ENCODE measurements at regions not wholly inside any gene's neighbourhood (a gene's known extent, or its start where the extent isn't known, plus 50 kb on each side); places are given as distances from the start of the nearest gene placed in this dataset.

GRCh38 chr6:23518294-23518693, 607.7 kb upstream of the NRSN1 start:
- H3K4me3 ChIP-seq (ENCODE audit: low read depth, low read length) = no peak overlapping the region
- H3K4me1 ChIP-seq (ENCODE audit: control insufficient read depth, insufficient read depth, low read length) = peaks cover 5% of the 10 kb centered on the region
- no peak overlapping the region for H3K9ac ChIP-seq (ENCODE audit: low read length)
- H3K36me3 ChIP-seq (ENCODE audit: control insufficient read depth, insufficient read depth, low read length) = no peaks in the 10 kb centered on the region
- H3K27me3 ChIP-seq (ENCODE audit: control insufficient read depth, insufficient read depth, low read length) = no peaks in the 10 kb centered on the region
- no peak overlapping the region for H3K27ac ChIP-seq (ENCODE audit: low read depth, low read length)
- no peaks in the 10 kb centered on the region for H3K9me3 ChIP-seq (ENCODE audit: control insufficient read depth, insufficient read depth, low read depth, low read length)

- Histone ChIP-seq H3K27ac (ENCODE audit: low read depth, low read length) (no peak overlapping the region), H3K27me3 (ENCODE audit: control insufficient read depth, insufficient read depth, low read length) (no peaks in the 10 kb centered on the region), H3K9me3 (ENCODE audit: control insufficient read depth, insufficient read depth, low read depth, low read length) (no peaks in the 10 kb centered on the region), H3K4me1 (ENCODE audit: control insufficient read depth, insufficient read depth, low read length) (peaks cover 6% of the 10 kb centered on the region), H3K4me3 (ENCODE audit: low read depth, low read length) (no peak overlapping the region), H3K9ac (ENCODE audit: low read length) (no peak overlapping the region), H3K36me3 (ENCODE audit: control insufficient read depth, insufficient read depth, low read length) (no peaks in the 10 kb centered on the region)
These were observed 603.0 kb upstream of the NRSN1 start for GRCh38 chr6:23522792-23523547.

GRCh38 chr6:23523771-23524170, 602.2 kb upstream of the NRSN1 start:
- no peak overlapping the region for H3K27ac ChIP-seq (ENCODE audit: low read depth, low read length)
- no peak overlapping the region for H3K4me3 ChIP-seq (ENCODE audit: low read depth, low read length)
- no peaks in the 10 kb centered on the region for H3K36me3 ChIP-seq (ENCODE audit: control insufficient read depth, insufficient read depth, low read length)
- H3K9me3 ChIP-seq (ENCODE audit: control insufficient read depth, insufficient read depth, low read depth, low read length) = no peaks in the 10 kb centered on the region
- H3K27me3 ChIP-seq (ENCODE audit: control insufficient read depth, insufficient read depth, low read length) = no peaks in the 10 kb centered on the region
- H3K9ac ChIP-seq (ENCODE audit: low read length) = no peak overlapping the region
- peaks cover 6% of the 10 kb centered on the region for H3K4me1 ChIP-seq (ENCODE audit: control insufficient read depth, insufficient read depth, low read length)

GRCh38 chr6:23524548-23524947, 601.5 kb upstream of the NRSN1 start:
- H3K9ac ChIP-seq (ENCODE audit: low read length) = no peak overlapping the region
- H3K4me3 ChIP-seq (ENCODE audit: low read depth, low read length) = no peak overlapping the region
- no peaks in the 10 kb centered on the region for H3K36me3 ChIP-seq (ENCODE audit: control insufficient read depth, insufficient read depth, low read length)
- no peak overlapping the region for H3K27ac ChIP-seq (ENCODE audit: low read depth, low read length)
- H3K9me3 ChIP-seq (ENCODE audit: control insufficient read depth, insufficient read depth, low read depth, low read length) = no peaks in the 10 kb centered on the region
- H3K27me3 ChIP-seq (ENCODE audit: control insufficient read depth, insufficient read depth, low read length) = no peaks in the 10 kb centered on the region
- H3K4me1 ChIP-seq (ENCODE audit: control insufficient read depth, insufficient read depth, low read length) = peaks cover 6% of the 10 kb centered on the region

- Histone ChIP-seq H3K36me3 (ENCODE audit: control insufficient read depth, insufficient read depth, low read length) (no peaks in the 10 kb centered on the region), H3K9me3 (ENCODE audit: control insufficient read depth, insufficient read depth, low read depth, low read length) (no peaks in the 10 kb centered on the region), H3K4me3 (ENCODE audit: low read depth, low read length) (no peak overlapping the region), H3K27ac (ENCODE audit: low read depth, low read length) (no peak overlapping the region), H3K4me1 (ENCODE audit: control insufficient read depth, insufficient read depth, low read length) (peaks cover 6% of the 10 kb centered on the region), H3K27me3 (ENCODE audit: control insufficient read depth, insufficient read depth, low read length) (no peaks in the 10 kb centered on the region), H3K9ac (ENCODE audit: low read length) (no peak overlapping the region)
These were observed 599.5 kb upstream of the NRSN1 start for GRCh38 chr6:23526526-23526925.

DNA sequence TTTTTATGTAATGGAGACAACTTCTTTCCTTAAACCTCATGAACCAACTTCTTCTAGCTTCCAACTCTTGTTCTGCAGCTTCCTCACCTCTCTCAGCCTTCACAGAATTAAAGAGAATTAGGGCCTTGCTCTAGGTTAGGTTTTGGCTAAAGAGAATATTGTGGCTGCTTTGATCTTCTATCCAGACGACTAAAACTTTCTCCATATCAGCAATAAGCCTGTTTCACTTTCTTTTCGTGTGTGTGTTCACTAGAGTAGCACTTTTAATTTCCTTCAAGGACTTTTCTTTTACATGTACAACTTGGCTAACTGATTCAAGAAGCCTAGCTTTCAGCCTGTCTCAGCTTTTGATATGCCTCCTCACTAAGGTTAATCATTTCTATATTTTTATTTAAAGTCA, 596.1 kb upstream of the NRSN1 start:
- Histone ChIP-seq H3K4me3 (ENCODE audit: low read depth, low read length) (no peak overlapping the region), H3K27me3 (ENCODE audit: control insufficient read depth, insufficient read depth, low read length) (no peaks in the 10 kb centered on the region), H3K36me3 (ENCODE audit: control insufficient read depth, insufficient read depth, low read length) (no peaks in the 10 kb centered on the region), H3K27ac (ENCODE audit: low read depth, low read length) (no peak overlapping the region), H3K9ac (ENCODE audit: low read length) (no peak overlapping the region), H3K4me1 (ENCODE audit: control insufficient read depth, insufficient read depth, low read length) (no peaks in the 10 kb centered on the region), H3K9me3 (ENCODE audit: control insufficient read depth, insufficient read depth, low read depth, low read length) (no peaks in the 10 kb centered on the region)

- H3K27me3 ChIP-seq (ENCODE audit: control insufficient read depth, insufficient read depth, low read length) = no peaks in the 10 kb centered on the region
- no peak overlapping the region for H3K27ac ChIP-seq (ENCODE audit: low read depth, low read length)
- no peaks in the 10 kb centered on the region for H3K9me3 ChIP-seq (ENCODE audit: control insufficient read depth, insufficient read depth, low read depth, low read length)
- H3K9ac ChIP-seq (ENCODE audit: low read length) = no peak overlapping the region
- H3K36me3 ChIP-seq (ENCODE audit: control insufficient read depth, insufficient read depth, low read length) = no peaks in the 10 kb centered on the region
- H3K4me1 ChIP-seq (ENCODE audit: control insufficient read depth, insufficient read depth, low read length) = peaks cover 3% of the 10 kb centered on the region; the same call in 1 of the 2 replicates
- no peak overlapping the region for H3K4me3 ChIP-seq (ENCODE audit: low read depth, low read length)
These were observed 594.3 kb upstream of the NRSN1 start for GRCh38 chr6:23531666-23532065.

- no peaks in the 10 kb centered on the region for H3K27me3 ChIP-seq (ENCODE audit: control insufficient read depth, insufficient read depth, low read length)
- no peaks in the 10 kb centered on the region for H3K9me3 ChIP-seq (ENCODE audit: control insufficient read depth, insufficient read depth, low read depth, low read length)
- no peak overlapping the region for H3K4me3 ChIP-seq (ENCODE audit: low read depth, low read length)
- H3K4me1 ChIP-seq (ENCODE audit: control insufficient read depth, insufficient read depth, low read length) = peaks cover 4% of the 10 kb centered on the region; the same call in 1 of the 2 replicates
- H3K9ac ChIP-seq (ENCODE audit: low read length) = no peak overlapping the region
- no peaks in the 10 kb centered on the region for H3K36me3 ChIP-seq (ENCODE audit: control insufficient read depth, insufficient read depth, low read length)
- H3K27ac ChIP-seq (ENCODE audit: low read depth, low read length) = no peak overlapping the region
These were observed 593.8 kb upstream of the NRSN1 start for GRCh38 chr6:23532227-23532626.

GRCh38 chr6:23533311-23533710, 592.7 kb upstream of the NRSN1 start:
- H3K36me3 ChIP-seq (ENCODE audit: control insufficient read depth, insufficient read depth, low read length) = no peaks in the 10 kb centered on the region
- H3K4me1 ChIP-seq (ENCODE audit: control insufficient read depth, insufficient read depth, low read length) = peaks cover 7% of the 10 kb centered on the region; the same call in 1 of the 2 replicates
- H3K4me3 ChIP-seq (ENCODE audit: low read depth, low read length) = no peak overlapping the region
- H3K27ac ChIP-seq (ENCODE audit: low read depth, low read length) = no peak overlapping the region
- H3K9me3 ChIP-seq (ENCODE audit: control insufficient read depth, insufficient read depth, low read depth, low read length) = no peaks in the 10 kb centered on the region
- no peak overlapping the region for H3K9ac ChIP-seq (ENCODE audit: low read length)
- no peaks in the 10 kb centered on the region for H3K27me3 ChIP-seq (ENCODE audit: control insufficient read depth, insufficient read depth, low read length)

- Histone ChIP-seq H3K4me1 (ENCODE audit: control insufficient read depth, insufficient read depth, low read length) (peaks cover 7% of the 10 kb centered on the region; the same call in 1 of the 2 replicates), H3K9me3 (ENCODE audit: control insufficient read depth, insufficient read depth, low read depth, low read length) (no peaks in the 10 kb centered on the region), H3K27me3 (ENCODE audit: control insufficient read depth, insufficient read depth, low read length) (no peaks in the 10 kb centered on the region), H3K36me3 (ENCODE audit: control insufficient read depth, insufficient read depth, low read length) (no peaks in the 10 kb centered on the region), H3K27ac (ENCODE audit: low read depth, low read length) (no peak overlapping the region), H3K4me3 (ENCODE audit: low read depth, low read length) (no peak overlapping the region), H3K9ac (ENCODE audit: low read length) (no peak overlapping the region)
These were observed 592.1 kb upstream of the NRSN1 start for GRCh38 chr6:23533944-23534343.

DNA sequence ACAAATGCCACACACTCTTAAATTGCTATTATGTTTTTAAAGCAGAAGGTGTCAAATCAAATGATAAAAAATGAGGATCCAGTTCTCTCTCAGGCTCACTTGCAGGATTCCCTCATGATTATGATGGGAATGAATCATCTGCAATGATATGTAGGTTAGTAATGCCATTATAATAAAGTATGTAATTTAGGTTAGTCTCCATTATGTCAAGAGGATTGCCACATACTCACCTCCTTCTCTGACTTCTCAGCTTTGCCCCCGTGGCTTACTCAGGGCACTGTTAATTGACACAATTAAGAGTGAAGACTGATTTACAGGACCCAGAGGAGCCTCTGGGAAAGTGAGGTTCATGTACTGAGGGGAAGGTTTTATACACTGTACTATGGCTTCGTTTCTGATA, 591.7 kb upstream of the NRSN1 start:
- H3K36me3 ChIP-seq (ENCODE audit: control insufficient read depth, insufficient read depth, low read length) = no peaks in the 10 kb centered on the region
- H3K4me3 ChIP-seq (ENCODE audit: low read depth, low read length) = no peak overlapping the region
- H3K9me3 ChIP-seq (ENCODE audit: control insufficient read depth, insufficient read depth, low read depth, low read length) = no peaks in the 10 kb centered on the region
- H3K27ac ChIP-seq (ENCODE audit: low read depth, low read length) = no peak overlapping the region
- no peaks in the 10 kb centered on the region for H3K27me3 ChIP-seq (ENCODE audit: control insufficient read depth, insufficient read depth, low read length)
- H3K4me1 ChIP-seq (ENCODE audit: control insufficient read depth, insufficient read depth, low read length) = peaks cover 7% of the 10 kb centered on the region; the same call in 1 of the 2 replicates
- no peak overlapping the region for H3K9ac ChIP-seq (ENCODE audit: low read length)

Data from HUES6 (cell line).